ENCODE measurements at regions not wholly inside any gene's neighbourhood (a gene's known extent, or its start where the extent isn't known, plus 50 kb on each side); places are given as distances from the start of the nearest gene placed in this dataset.
A peak's percentile ranks its signal among the peaks of the same experiment; 100 is the strongest.

DNA sequence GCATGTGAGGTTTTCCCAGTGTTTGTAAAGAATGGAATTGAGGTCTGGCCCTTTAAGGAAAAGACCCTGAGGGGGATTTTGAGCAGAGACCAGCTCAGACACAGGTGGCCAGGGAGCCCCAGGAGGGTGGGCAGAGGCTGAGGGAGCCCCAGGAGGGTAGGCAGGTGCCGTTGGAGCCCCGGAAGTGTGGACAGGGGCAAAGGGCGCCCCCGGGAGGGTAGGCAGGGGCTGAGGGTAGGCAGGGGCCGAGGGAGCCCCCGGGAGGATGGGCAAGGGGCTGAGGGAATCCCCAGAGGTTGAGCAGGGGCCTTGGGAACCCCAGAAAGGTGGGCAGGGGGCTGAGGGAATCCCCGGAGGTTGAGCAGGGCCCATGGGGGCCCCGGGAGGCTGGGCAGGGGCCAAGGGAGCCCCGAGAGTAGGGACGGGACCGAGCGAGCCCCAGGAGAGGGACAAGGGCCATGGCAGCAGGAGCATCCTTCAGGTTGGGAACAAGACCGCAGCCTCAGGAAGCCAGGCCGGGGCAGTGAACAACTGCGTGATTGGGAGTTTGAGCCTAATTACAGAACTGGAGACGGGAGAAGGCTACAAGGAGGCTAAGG lies 292.0 kb downstream of the BRD1 start (continued):
- TF ChIP-seq, protein P1, sequence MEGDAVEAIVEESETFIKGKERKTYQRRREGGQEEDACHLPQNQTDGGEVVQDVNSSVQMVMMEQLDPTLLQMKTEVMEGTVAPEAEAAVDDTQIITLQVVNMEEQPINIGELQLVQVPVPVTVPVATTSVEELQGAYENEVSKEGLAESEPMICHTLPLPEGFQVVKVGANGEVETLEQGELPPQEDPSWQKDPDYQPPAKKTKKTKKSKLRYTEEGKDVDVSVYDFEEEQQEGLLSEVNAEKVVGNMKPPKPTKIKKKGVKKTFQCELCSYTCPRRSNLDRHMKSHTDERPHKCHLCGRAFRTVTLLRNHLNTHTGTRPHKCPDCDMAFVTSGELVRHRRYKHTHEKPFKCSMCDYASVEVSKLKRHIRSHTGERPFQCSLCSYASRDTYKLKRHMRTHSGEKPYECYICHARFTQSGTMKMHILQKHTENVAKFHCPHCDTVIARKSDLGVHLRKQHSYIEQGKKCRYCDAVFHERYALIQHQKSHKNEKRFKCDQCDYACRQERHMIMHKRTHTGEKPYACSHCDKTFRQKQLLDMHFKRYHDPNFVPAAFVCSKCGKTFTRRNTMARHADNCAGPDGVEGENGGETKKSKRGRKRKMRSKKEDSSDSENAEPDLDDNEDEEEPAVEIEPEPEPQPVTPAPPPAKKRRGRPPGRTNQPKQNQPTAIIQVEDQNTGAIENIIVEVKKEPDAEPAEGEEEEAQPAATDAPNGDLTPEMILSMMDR (conservative IDR thresholded peaks at IDR 0.05; ENCODE audit: low read depth in 2 of 2) = no peak
- TF ChIP-seq ZNF114 (CRISPR knock-in tag; IDR thresholded peaks at IDR 0.05) (no peak), POLR2AphosphoS5 (IDR thresholded peaks at IDR 0.05; ENCODE audit: low read depth) (no peak)

DNA sequence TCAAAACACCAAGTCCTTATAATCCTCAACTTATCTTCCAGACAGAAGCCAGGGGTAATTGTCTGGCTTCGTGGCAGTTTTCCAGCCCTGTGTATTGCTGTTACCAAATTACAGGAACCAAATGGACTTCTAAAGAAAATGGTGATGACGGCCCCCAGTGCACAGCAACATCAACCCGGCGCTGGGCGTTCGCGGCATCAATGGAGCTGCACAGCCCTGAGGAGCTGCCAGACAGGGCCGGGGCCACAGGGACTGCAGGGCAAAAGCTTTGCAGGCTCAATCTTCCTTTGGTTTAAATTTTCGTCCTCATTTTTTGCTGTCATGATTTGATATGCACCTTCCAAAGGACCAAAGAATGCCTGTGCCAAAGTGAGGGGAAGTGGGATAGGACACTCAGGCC lies 292.5 kb downstream of the BRD1 start:
- ATAC-seq (no peak), DNase-seq (ENCODE audit: low spot score) (no peak)
- no peaks in the 10 kb centered on the region for H3K79me2 ChIP-seq (replicated peaks; ENCODE audit: insufficient read depth)
- H3K27me3 Mint-ChIP-seq (ENCODE audit: insufficient read depth, low read depth, poor library complexity) = peaks cover 10% of the 10 kb centered on the region
- peak overlapping the region; percentile 99 for H3K27ac Mint-ChIP-seq
- no peaks in the 10 kb centered on the region for H3K36me3 Mint-ChIP-seq (ENCODE audit: low read depth)
- H3K27me3 ChIP-seq (ENCODE audit: insufficient read depth) = no peaks in the 10 kb centered on the region
- H3F3A ChIP-seq (replicated peaks; ENCODE audit: low read depth) = no peaks in the 10 kb centered on the region
- H3K4me1 ChIP-seq (ENCODE audit: insufficient read depth) = no peaks in the 10 kb centered on the region
- no peak overlapping the region for H3K27ac ChIP-seq (ENCODE audit: low read depth)
- H3K4me2 ChIP-seq = no peak overlapping the region
- no peaks in the 10 kb centered on the region for H3K9me2 ChIP-seq (ENCODE audit: insufficient read depth)
- no peaks in the 10 kb centered on the region; the same call in 2 of the 3 replicates for H3K9me3 Mint-ChIP-seq
- H3K4me1 Mint-ChIP-seq = peaks cover 46% of the 10 kb centered on the region
- H4K20me1 ChIP-seq (replicated peaks; ENCODE audit: insufficient read depth) = no peaks in the 10 kb centered on the region
- no peak overlapping the region for H2AFZ ChIP-seq
- H3K4me3 ChIP-seq = no peak overlapping the region
- H3K4me3 Mint-ChIP-seq = no peak overlapping the region
- no peaks in the 10 kb centered on the region for H3K36me3 ChIP-seq (ENCODE audit: insufficient read depth)
- TF ChIP-seq JUNB (IDR thresholded peaks at IDR 0.05; ENCODE audit: unreplicated experiment) = no peak

DNA sequence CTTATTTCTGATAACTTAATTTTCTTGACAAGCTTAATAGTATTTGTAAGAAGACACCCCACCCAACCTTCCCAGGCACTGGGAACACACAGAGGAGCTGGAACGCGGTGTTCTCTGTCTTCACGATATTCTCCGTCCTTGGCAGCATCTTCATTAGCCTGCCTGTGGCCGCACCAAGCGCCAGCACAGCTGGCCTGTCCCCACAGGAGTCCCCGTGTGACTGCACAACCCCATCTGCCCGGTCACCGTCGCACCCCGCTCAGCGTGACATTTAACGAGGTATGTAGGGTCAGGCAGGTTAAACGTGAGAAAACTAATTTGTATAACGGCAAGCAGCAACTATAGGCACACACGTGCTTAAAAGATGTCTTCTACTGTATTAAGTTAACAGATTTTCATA lies 293.3 kb downstream of the BRD1 start:
- Mint-ChIP-seq H3K4me3 (no peak overlapping the region; the same call in 2 of the 3 replicates), H3K9me3 (no peaks in the 10 kb centered on the region; the same call in 1 of the 3 replicates), H3K4me1 (peaks cover 49% of the 10 kb centered on the region), H3K27ac (peak overlapping the region; percentile 99), H3K27me3 (ENCODE audit: insufficient read depth, low read depth, poor library complexity) (peaks cover 10% of the 10 kb centered on the region), H3K36me3 (ENCODE audit: low read depth) (no peaks in the 10 kb centered on the region)
- ATAC-seq (no peak), DNase-seq (ENCODE audit: low spot score) (no peak)
- Histone ChIP-seq H3F3A (replicated peaks; ENCODE audit: low read depth) (no peaks in the 10 kb centered on the region), H3K79me2 (replicated peaks; ENCODE audit: insufficient read depth) (no peaks in the 10 kb centered on the region), H3K4me3 (no peak overlapping the region), H3K36me3 (ENCODE audit: insufficient read depth) (no peaks in the 10 kb centered on the region), H2AFZ (no peak overlapping the region), H3K27me3 (ENCODE audit: insufficient read depth) (no peaks in the 10 kb centered on the region), H3K9me2 (ENCODE audit: insufficient read depth) (no peaks in the 10 kb centered on the region), H3K27ac (ENCODE audit: low read depth) (no peak overlapping the region), H3K4me1 (ENCODE audit: insufficient read depth) (no peaks in the 10 kb centered on the region), H3K4me2 (no peak overlapping the region), H4K20me1 (replicated peaks; ENCODE audit: insufficient read depth) (no peaks in the 10 kb centered on the region)
- no peak for TF ChIP-seq ZNF114 (CRISPR knock-in tag; IDR thresholded peaks at IDR 0.05)
- no peak for TF ChIP-seq POLR2AphosphoS5 (IDR thresholded peaks at IDR 0.05; ENCODE audit: low read depth)
- TF ChIP-seq CREB1 (CRISPR knock-in tag; IDR thresholded peaks at IDR 0.05; ENCODE audit: low read depth) = no peak
- no peak for TF ChIP-seq EZH2phosphoT487 (IDR thresholded peaks at IDR 0.05; ENCODE audit: unreplicated experiment)
- TF ChIP-seq REST (IDR thresholded peaks at IDR 0.05; ENCODE audit: unreplicated experiment) = no peak
- no peak for TF ChIP-seq NANOG (IDR thresholded peaks at IDR 0.05; ENCODE audit: borderline replicate concordance)
- TF ChIP-seq STAT1 (IDR thresholded peaks at IDR 0.05; ENCODE audit: unreplicated experiment) = no peak

Data from GM23338 (cell line).